Thyroid gland (tissue), 4 donors: ENCODE measurements at regions not wholly inside any gene's neighbourhood (a gene's known extent, or its start where the extent isn't known, plus 50 kb on each side); places are given as distances from the start of the nearest gene placed in this dataset.
"Not testable (repeated sequence)": the region's sequence is repeated elsewhere in the genome, so short reads cannot be mapped to it uniquely, and the experiment has no call there.

ENCODE experiments used
- POLR2A ChIP-seq, 2 donors: fragments of 450-650 bp; IDR thresholded peaks; one replicate each; pipeline ENCODE4 v1.6.1; 2017; ENCODE audit warnings: antibody characterized with exemption in 2 of 2, mild to moderate bottlenecking in 2 of 2, moderate library complexity in 1 of 2
- TF ChIP-seq, protein P1 (sequence below), 6 experiments: fragments of 200-600 bp in 3 of 6; fragments of 450-650 bp in 3 of 6; sonication (generic) in 3 of 6; IDR thresholded peaks; one replicate each; pipeline ENCODE4 v1.5.1; 2016 to 2019; ENCODE audit warnings: antibody characterized with exemption in 6 of 6, mild to moderate bottlenecking in 2 of 6, inconsistent platforms in 1 of 6, moderate library complexity in 1 of 6

DNA sequence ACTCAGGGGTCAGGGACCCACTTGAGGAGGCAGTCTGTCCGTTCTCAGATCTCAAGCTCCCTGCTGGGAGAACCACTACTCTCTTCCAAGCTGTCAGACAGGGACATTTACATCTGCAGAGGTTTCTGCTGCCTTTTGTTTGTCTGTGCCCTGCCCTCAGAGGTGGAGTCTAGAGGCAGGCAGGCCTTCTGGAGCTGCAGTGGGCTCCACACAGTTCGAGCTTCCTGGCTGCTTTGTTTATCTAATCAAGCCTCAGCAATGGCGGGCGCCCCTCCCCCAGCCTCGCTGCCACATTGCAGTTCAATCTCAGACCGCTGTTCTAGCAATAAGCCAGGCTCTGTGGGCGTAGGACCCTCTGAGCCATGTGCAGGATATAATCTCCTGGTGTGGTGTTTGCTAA lies 233.0 kb downstream of the OTUD1 start:
- TF ChIP-seq POLR2A (IDR thresholded peaks at IDR 0.05), result not testable (repeated sequence)
- TF ChIP-seq, protein P1, sequence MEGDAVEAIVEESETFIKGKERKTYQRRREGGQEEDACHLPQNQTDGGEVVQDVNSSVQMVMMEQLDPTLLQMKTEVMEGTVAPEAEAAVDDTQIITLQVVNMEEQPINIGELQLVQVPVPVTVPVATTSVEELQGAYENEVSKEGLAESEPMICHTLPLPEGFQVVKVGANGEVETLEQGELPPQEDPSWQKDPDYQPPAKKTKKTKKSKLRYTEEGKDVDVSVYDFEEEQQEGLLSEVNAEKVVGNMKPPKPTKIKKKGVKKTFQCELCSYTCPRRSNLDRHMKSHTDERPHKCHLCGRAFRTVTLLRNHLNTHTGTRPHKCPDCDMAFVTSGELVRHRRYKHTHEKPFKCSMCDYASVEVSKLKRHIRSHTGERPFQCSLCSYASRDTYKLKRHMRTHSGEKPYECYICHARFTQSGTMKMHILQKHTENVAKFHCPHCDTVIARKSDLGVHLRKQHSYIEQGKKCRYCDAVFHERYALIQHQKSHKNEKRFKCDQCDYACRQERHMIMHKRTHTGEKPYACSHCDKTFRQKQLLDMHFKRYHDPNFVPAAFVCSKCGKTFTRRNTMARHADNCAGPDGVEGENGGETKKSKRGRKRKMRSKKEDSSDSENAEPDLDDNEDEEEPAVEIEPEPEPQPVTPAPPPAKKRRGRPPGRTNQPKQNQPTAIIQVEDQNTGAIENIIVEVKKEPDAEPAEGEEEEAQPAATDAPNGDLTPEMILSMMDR (IDR thresholded peaks at IDR 0.05), result not testable (repeated sequence)
